Spleen (tissue), 7 donors: ENCODE measurements at regions not wholly inside any gene's neighbourhood (a gene's known extent, or its start where the extent isn't known, plus 50 kb on each side); places are given as distances from the start of the nearest gene placed in this dataset.

Experiments used
- CTCF ChIP-seq, 11 experiments: fragments of 200-600 bp in 7 of 11; fragments of 450-650 bp in 4 of 11; sonication (generic) in 4 of 11; IDR thresholded peaks in 8 of 11; conservative IDR thresholded peaks in 3 of 11; 1 replicate in 7 of 11; 2 replicates in 4 of 11; pipeline versions ENCODE4 v1.4.0 to v1.8.0; 2016 to 2021; ENCODE audit warnings: antibody characterized with exemption in 11 of 11, inconsistent platforms in 4 of 11, mild to moderate bottlenecking in 1 of 11
- POLR2A ChIP-seq, 3 donors: fragments of 450-650 bp; IDR thresholded peaks; one replicate each; pipeline ENCODE4 v1.5.1; 2017; ENCODE audit warnings: antibody characterized with exemption in 3 of 3, mild to moderate bottlenecking in 1 of 3
- POLR2AphosphoS5 ChIP-seq, 3 donors: sonication (generic); formaldehyde crosslinking; IDR thresholded peaks; one replicate each; pipeline ENCODE4 v1.5.1; 2017; ENCODE audit warnings: antibody characterized with exemption in 3 of 3
- donor health status: DM: no; HTN: no; CAD: no; lungs with moderate emphysema.
- donor health status: DM: no; HTN: no; CAD: no.
- donor health status: DM: no; HTN: no; CAD: no.

DNA sequence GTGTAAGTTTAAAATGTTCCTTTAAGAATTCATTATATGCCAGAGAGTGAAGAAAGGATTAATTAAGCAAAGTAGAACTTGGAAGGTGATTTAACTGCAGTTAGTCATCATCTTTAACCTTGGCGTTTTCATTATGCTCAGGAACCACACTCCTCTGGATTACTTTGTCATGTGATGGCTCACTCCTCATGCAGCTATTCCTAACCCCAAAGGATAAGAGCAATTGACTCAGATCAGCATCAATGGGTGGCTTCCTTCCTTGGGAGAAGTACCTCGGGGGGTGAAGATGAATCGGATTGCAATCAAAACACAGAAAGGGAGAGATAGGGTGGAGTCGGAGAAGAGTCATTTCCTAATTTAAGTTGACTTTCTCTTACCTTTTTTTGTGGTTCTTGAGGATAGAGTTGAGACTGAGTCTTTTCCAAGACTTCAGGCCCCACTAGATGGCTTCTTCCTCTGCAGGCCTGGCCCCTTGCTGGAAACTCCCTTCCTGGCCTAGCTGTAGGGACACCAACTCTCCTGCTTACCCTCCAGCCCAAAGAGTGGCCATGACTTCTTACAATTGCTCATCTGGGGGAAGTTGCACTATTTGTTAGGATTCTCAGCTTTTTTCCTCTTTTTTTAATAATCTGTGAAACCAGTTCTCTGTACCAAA is 238.6 kb upstream of the DDHD1 start:
- TF ChIP-seq CTCF (IDR thresholded peaks at IDR 0.05 in 8 of 11, conservative IDR thresholded peaks at IDR 0.05 in 3 of 11) (no peak), POLR2A (IDR thresholded peaks at IDR 0.05) (no peak), POLR2AphosphoS5 (IDR thresholded peaks at IDR 0.05) (no peak)
